Activated naive CD8-positive, alpha-beta T cell (primary cell): ENCODE measurements at regions not wholly inside any gene's neighbourhood (a gene's known extent, or its start where the extent isn't known, plus 50 kb on each side); places are given as distances from the start of the nearest gene placed in this dataset.

ENCODE experiments used
- H3K27ac Mint-ChIP-seq: one replicate; pipeline ENCODE4 v1.8.0; 2021; ENCODE audit warnings: mixed read lengths
- H3K27me3 Mint-ChIP-seq: one replicate; pipeline ENCODE4 v1.8.0; 2021; ENCODE audit warnings: mixed read lengths
- H3K36me3 Mint-ChIP-seq: one replicate; pipeline ENCODE4 v1.8.0; 2021; ENCODE audit warnings: mixed read lengths
- H3K4me1 Mint-ChIP-seq: one replicate; pipeline ENCODE4 v1.8.0; 2021; ENCODE audit warnings: low read depth, mixed read lengths
- H3K4me3 Mint-ChIP-seq: one replicate; pipeline ENCODE4 v1.8.0; 2021; ENCODE audit warnings: mild to moderate bottlenecking, mixed read lengths
- H3K9me3 Mint-ChIP-seq: one replicate; pipeline ENCODE4 v1.8.0; 2021; ENCODE audit warnings: low read depth, mixed read lengths

GRCh38 chr21:17738176-17738953 lies 80.8 kb downstream of the C21orf91 start:
- no peaks in the 10 kb centered on the region for H3K27me3 Mint-ChIP-seq
- peaks cover 14% of the 10 kb centered on the region for H3K4me1 Mint-ChIP-seq
- H3K36me3 Mint-ChIP-seq = peaks cover 5% of the 10 kb centered on the region
- H3K9me3 Mint-ChIP-seq = peaks cover 7% of the 10 kb centered on the region
- H3K27ac Mint-ChIP-seq = no peak overlapping the region
- H3K4me3 Mint-ChIP-seq = no peak overlapping the region

- Mint-ChIP-seq H3K4me3 (no peak overlapping the region), H3K27me3 (no peaks in the 10 kb centered on the region), H3K36me3 (peaks cover 5% of the 10 kb centered on the region), H3K9me3 (no peaks in the 10 kb centered on the region), H3K27ac (no peak overlapping the region), H3K4me1 (peaks cover 9% of the 10 kb centered on the region)
Measured at GRCh38 chr21:17736072-17736471, 83.1 kb downstream of the C21orf91 start.

- H3K4me1 Mint-ChIP-seq = no peaks in the 10 kb centered on the region
- no peak overlapping the region for H3K27ac Mint-ChIP-seq
- no peaks in the 10 kb centered on the region for H3K9me3 Mint-ChIP-seq
- no peaks in the 10 kb centered on the region for H3K27me3 Mint-ChIP-seq
- H3K4me3 Mint-ChIP-seq = no peak overlapping the region
- H3K36me3 Mint-ChIP-seq = peaks cover 3% of the 10 kb centered on the region
Measured at GRCh38 chr21:17733209-17733608, 85.9 kb downstream of the C21orf91 start.

- Mint-ChIP-seq H3K4me3 (no peak overlapping the region), H3K9me3 (no peaks in the 10 kb centered on the region), H3K27ac (no peak overlapping the region), H3K36me3 (peaks cover 3% of the 10 kb centered on the region), H3K4me1 (no peaks in the 10 kb centered on the region), H3K27me3 (no peaks in the 10 kb centered on the region)
Measured at GRCh38 chr21:17732306-17732705, 86.8 kb downstream of the C21orf91 start.

GRCh38 chr21:17731554-17731953 lies 87.6 kb downstream of the C21orf91 start:
- no peak overlapping the region for H3K4me3 Mint-ChIP-seq
- H3K27me3 Mint-ChIP-seq = no peaks in the 10 kb centered on the region
- no peaks in the 10 kb centered on the region for H3K4me1 Mint-ChIP-seq
- H3K9me3 Mint-ChIP-seq = no peaks in the 10 kb centered on the region
- peaks cover 3% of the 10 kb centered on the region for H3K36me3 Mint-ChIP-seq
- H3K27ac Mint-ChIP-seq = no peak overlapping the region

GRCh38 chr21:17730782-17731181 lies 88.4 kb downstream of the C21orf91 start:
- no peaks in the 10 kb centered on the region for H3K9me3 Mint-ChIP-seq
- H3K4me1 Mint-ChIP-seq = no peaks in the 10 kb centered on the region
- no peaks in the 10 kb centered on the region for H3K36me3 Mint-ChIP-seq
- H3K4me3 Mint-ChIP-seq = no peak overlapping the region
- H3K27me3 Mint-ChIP-seq = no peaks in the 10 kb centered on the region
- H3K27ac Mint-ChIP-seq = no peak overlapping the region

GRCh38 chr21:17729455-17729854 lies 89.7 kb downstream of the C21orf91 start:
- Mint-ChIP-seq H3K27me3 (no peaks in the 10 kb centered on the region), H3K9me3 (no peaks in the 10 kb centered on the region), H3K4me3 (no peak overlapping the region)

GRCh38 chr21:17727361-17727760 lies 91.8 kb downstream of the C21orf91 start:
- Mint-ChIP-seq H3K27me3 (no peaks in the 10 kb centered on the region), H3K4me1 (no peaks in the 10 kb centered on the region), H3K36me3 (no peaks in the 10 kb centered on the region), H3K4me3 (no peak overlapping the region), H3K27ac (no peak overlapping the region), H3K9me3 (no peaks in the 10 kb centered on the region)

More at GRCh38 chr21:17729455-17729854, 89.7 kb downstream of the C21orf91 start:
- Mint-ChIP-seq H3K27ac (no peak overlapping the region), H3K36me3 (no peaks in the 10 kb centered on the region), H3K4me1 (no peaks in the 10 kb centered on the region)

- no peak overlapping the region for H3K4me3 Mint-ChIP-seq
Measured at GRCh38 chr21:17726047-17726829, 92.9 kb downstream of the C21orf91 start.

GRCh38 chr21:17725339-17725738 lies 93.8 kb downstream of the C21orf91 start:
- H3K27ac Mint-ChIP-seq = no peak overlapping the region
- no peaks in the 10 kb centered on the region for H3K4me1 Mint-ChIP-seq
- H3K27me3 Mint-ChIP-seq = no peaks in the 10 kb centered on the region
- no peaks in the 10 kb centered on the region for H3K9me3 Mint-ChIP-seq
- H3K4me3 Mint-ChIP-seq = no peak overlapping the region
- H3K36me3 Mint-ChIP-seq = no peaks in the 10 kb centered on the region

More at GRCh38 chr21:17726047-17726829, 92.9 kb downstream of the C21orf91 start:
- H3K9me3 Mint-ChIP-seq = no peaks in the 10 kb centered on the region
- no peaks in the 10 kb centered on the region for H3K36me3 Mint-ChIP-seq
- H3K27ac Mint-ChIP-seq = no peak overlapping the region
- no peaks in the 10 kb centered on the region for H3K27me3 Mint-ChIP-seq
- H3K4me1 Mint-ChIP-seq = no peaks in the 10 kb centered on the region

- peaks cover 7% of the 10 kb centered on the region for H3K36me3 Mint-ChIP-seq
- peaks cover 18% of the 10 kb centered on the region for H3K4me1 Mint-ChIP-seq
- peaks cover 5% of the 10 kb centered on the region for H3K9me3 Mint-ChIP-seq
- H3K27me3 Mint-ChIP-seq = no peaks in the 10 kb centered on the region
- no peak overlapping the region for H3K4me3 Mint-ChIP-seq
- H3K27ac Mint-ChIP-seq = no peak overlapping the region
Measured at GRCh38 chr21:17712887-17713286, 100.2 kb upstream of the BTG3 start.

- Mint-ChIP-seq H3K9me3 (peaks cover 5% of the 10 kb centered on the region), H3K27ac (no peak overlapping the region)
Measured at GRCh38 chr21:17711896-17712295, 99.2 kb upstream of the BTG3 start.

GRCh38 chr21:17709266-17709611 lies 96.5 kb upstream of the BTG3 start:
- H3K4me3 Mint-ChIP-seq = no peak overlapping the region
- peaks cover 15% of the 10 kb centered on the region for H3K36me3 Mint-ChIP-seq
- peak overlapping the region; percentile 43 for H3K27ac Mint-ChIP-seq
- no peaks in the 10 kb centered on the region for H3K27me3 Mint-ChIP-seq
- H3K9me3 Mint-ChIP-seq = peaks cover 14% of the 10 kb centered on the region
- peaks cover 18% of the 10 kb centered on the region for H3K4me1 Mint-ChIP-seq

More at GRCh38 chr21:17711896-17712295, 99.2 kb upstream of the BTG3 start:
- Mint-ChIP-seq H3K36me3 (peaks cover 7% of the 10 kb centered on the region), H3K4me1 (peaks cover 18% of the 10 kb centered on the region), H3K4me3 (no peak overlapping the region), H3K27me3 (no peaks in the 10 kb centered on the region)

- H3K9me3 Mint-ChIP-seq = peaks cover 14% of the 10 kb centered on the region
- no peaks in the 10 kb centered on the region for H3K27me3 Mint-ChIP-seq
- peak overlapping the region; percentile 43 for H3K27ac Mint-ChIP-seq
- no peak overlapping the region for H3K4me3 Mint-ChIP-seq
- peaks cover 14% of the 10 kb centered on the region for H3K36me3 Mint-ChIP-seq
- H3K4me1 Mint-ChIP-seq = peaks cover 18% of the 10 kb centered on the region
Measured at GRCh38 chr21:17708522-17709265, 96.0 kb upstream of the BTG3 start.
